Hippocampal formation (tissue), 2 donors: ENCODE measurements at regions not wholly inside any gene's neighbourhood (a gene's known extent, or its start where the extent isn't known, plus 50 kb on each side); places are given as distances from the start of the nearest gene placed in this dataset.
"Not testable (repeated sequence)": the region's sequence is repeated elsewhere in the genome, so short reads cannot be mapped to it uniquely, and the experiment has no call there.

Experiments used
- DNase-seq, 2 donors: peaks; one replicate each; lab custom pipeline; 2025; lab: John Stamatoyannopoulos, UW

DNA sequence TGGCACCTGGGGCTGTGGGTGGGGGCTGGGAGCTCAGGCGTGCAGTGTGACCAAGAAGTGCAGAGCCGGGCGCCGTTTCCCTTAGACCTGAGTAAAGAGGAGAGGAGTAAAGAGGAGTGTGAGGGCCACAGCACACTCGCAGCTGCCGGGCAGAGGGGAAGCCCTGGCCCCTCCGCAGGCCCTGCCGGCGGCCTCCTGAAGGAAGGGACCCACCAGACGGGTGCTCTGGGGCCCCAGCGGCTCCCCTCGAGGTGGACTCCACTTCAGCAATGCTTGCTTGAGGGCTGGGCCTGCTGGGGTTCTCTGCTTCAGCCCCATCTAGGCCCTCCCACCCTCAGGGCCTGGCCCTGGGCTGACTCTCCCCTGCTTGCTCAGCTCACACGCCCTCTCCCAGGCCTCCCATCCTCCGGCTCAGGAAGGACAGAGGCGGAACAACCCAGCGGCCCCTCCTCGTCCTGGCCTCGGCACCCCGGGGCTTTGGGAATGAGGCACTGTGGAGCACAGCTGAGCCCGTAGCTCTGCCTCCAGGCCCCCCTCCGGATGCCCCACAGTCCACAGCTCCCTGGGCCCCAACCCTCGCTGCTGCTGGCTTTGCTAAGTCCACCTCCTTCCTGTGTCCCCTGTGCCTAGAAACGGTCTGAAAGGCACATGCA is 1198.7 kb downstream of the BRD1 start:
- DNase-seq = no peak

DNA sequence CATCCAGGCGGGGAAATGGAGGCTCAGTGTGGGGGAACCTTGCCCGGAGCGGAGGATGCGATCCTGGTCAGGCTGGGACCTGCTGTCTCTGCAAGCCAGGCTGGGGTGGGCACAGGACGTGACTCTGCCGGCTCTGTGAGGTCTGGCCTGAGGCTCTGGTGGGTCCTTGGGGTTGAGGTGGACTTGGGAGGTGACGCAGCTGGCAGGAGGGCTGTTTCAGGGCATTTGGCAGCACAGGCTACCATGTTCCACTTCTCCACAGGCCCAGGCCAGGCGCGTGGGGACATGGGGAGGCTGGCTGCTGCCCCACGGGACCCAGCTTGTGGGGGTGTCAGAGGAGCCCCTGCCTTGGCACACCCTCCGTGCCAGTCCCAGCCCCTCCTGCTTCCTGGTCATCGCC is 1199.7 kb downstream of the BRD1 start:
- no peak for DNase-seq

DNA sequence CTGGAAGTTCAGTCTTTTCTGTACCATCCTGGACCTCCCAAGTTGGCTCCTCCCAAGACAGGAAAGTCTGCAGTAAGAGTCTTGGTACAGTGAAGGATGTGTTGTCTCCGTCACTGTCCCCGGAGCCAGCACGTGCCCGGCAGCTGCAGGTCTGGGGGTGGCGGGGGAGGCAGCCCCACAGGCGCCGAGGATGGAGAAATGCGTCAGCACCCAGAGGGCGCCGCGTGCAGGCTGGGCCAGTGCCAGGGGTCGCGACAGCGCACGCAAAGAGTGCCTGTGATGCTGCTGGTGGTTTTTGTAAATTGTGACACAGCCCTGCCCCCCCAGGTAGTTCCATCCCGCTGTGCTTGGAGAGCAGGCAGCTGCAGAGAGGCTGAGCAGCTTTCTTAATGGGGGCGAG is 1200.5 kb downstream of the BRD1 start:
- DNase-seq = peak in 1 of 2 donors; percentile 18

DNA sequence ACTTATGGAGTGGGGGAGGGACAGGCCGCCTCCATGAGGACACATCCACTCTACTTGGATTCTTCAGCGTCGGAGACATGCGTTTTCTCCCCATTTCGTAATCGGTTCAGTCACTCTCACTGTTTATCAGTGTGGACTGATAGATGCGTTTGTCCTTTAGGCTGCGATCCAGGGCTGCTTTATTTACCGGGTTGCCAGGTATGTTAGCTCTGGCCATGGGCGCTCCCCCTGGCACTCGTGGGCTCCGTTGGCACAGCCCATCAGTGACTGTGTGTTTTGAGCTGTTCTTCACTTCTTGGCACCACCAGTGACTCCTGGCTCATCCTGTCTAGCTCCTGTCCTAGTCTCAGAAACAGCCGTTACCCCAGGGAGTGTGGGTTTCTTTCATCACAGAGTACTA is 1203.3 kb downstream of the BRD1 start:
- DNase-seq = no peak

DNA sequence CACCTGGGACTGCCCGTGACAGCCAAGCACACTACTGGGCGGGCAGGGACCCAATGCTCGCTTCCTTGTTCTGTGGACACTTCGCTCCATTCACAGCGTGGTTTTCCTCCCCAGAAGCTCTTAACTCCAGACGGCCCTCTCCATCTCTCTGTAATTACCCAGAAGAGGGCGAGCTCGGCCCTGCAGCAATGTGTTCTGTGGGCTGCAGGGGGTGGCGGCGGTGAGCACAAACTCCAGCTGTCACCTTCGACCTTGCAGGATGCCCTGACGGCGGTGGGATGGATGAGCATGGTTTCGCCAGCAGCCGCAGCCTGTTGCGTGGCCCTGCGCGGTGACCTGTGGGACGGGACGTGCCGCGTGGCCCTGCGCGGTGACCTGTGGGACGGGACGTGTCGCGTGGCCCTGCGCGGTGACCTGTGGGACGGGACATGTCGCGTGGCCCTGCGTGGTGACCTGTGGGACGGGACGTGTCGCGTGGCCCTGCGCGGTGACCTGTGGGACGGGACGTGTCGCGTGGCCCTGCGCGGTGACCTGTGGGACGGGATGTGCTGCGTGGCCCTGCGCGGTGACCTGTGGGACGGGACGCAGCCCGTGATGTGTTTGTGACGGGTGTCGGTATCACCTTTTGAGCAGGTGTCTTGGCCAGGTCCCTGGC is 1204.7 kb downstream of the BRD1 start:
- no peak for DNase-seq

DNA sequence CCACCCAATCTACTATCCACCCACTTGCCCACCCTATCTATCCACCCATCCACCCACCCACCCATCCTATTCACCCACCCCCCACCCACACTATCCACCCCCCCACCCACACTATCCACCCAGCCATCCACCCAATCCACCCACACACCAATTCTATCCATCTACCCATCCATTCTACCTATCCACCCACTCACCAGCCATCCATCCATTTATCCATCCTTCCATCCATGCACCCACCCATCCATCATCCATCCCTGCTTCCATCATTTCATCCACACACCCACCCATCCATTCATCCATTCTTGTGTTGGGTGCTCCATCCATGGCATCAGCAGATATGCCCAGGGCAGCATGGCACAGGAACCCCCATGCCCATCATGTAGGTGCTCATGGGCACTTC is 1206.6 kb downstream of the BRD1 start:
- no peak for DNase-seq

DNA sequence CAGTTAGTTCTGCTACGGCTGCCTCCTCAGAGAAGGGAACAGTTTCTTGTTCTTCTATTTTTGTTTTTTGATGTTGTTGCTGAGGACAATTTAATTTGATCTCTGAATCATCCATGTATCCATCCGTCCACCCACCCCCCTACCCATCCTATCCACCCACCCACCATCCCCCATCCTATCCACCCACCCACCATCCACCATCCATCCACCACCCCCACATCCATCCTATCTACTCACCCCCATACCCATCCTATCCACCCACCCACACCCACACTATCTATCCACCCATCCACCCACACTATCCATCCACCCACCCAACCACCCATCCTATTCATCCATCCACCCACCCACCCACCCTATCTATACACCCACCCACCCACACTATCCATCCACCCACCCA is 1207.2 kb downstream of the BRD1 start:
- not testable (repeated sequence) for DNase-seq

DNA sequence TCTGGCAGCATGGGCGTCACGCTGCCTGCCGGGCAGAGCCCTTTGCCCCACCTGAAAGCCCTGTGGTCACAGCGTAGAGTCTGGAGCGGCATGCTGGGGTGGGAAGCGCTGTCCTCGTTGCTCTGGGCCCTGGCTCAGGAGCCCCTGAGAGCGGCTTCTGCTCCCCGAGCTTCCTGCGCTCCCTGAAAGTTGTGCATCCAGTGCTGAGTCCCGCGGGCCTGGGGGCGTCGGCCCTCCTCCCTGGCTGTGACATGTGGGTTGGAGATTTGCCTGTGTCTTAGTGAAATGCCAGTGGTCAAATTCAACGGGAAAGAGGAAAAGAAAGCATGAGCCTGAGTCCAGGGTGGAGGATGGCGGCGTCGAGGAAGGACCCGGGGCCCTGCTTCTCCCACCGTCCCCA is 1208.0 kb downstream of the BRD1 start:
- DNase-seq = no peak

DNA sequence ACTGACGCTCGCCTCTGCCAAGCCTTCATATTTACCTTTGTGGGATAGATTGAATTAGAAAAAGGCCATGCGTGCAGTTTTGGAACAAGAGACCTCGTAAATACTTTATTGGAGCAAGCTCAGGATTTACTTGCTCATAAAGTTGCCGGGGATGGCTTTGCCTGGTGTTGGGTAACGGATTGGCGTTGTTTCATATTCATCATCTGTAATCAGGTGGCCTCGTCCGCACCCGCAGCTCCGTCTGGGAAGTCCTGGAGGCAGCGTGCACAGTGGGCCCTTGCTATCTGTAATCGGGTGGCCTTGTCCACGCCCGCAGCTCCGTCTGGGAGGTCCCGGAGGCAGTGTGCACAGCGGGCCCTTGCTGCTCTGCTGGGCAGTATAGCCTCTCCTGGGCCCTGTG is 1209.3 kb downstream of the BRD1 start:
- DNase-seq = no peak

DNA sequence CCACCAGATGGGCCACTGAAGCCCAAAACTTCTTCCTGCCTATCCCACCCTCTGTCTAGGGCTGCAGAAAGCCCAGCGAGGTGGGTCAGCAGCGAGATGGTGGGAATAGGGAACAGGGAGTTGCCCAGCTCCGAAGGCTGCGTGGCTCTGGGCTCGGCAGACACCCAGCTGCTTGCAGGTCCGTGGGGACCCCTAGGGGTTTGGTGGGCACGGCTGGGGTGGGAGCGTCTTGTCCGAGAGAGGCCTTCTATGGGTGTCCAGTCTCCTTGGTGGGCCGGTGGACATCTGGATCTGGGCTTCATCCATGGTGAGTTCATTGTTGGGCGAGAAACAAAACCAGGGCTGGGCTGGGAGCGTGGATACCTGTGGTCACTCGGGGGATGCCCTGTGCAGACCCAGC is 1211.0 kb downstream of the BRD1 start:
- no peak for DNase-seq

DNA sequence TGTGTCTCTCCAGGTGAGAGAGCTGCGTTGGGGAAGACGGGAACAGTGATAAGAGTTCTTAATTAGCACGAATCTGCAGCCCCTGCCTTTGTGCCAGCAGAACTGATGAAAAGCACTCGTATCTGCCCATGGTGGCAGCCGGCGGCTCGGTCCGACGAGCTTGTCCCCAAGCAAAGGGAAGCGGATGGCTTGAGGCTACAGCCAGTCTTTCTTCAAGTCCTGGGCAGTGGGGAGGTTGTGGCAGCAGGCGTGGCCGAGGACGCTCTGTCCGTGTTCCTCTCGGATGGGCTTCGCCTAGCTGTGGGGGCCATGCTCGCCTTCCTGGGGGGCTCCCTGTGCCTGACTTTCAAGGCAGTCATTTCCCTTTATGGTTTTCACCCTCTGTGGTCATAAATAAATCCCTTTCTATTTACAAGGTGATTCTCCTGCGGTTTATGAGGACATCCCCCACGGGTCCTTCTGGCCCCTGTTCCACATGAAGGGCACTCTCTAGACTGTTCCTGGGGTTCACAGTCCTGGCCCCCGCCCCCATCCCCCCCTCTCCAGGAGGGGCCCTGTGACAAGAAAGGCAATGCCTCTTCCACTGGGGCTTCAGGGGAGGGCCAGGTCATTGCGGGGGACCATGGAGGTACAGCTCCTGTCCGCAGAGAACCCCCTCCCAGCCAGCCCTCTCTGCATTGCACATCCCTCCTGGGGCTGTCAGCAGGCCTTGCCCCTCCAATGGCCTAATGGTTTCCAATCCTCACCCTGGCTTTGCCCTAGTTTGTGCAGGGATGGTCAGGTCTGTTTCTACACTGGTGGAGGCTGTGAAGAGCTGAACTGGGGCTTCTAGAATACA is 1212.3 kb downstream of the BRD1 start:
- DNase-seq = no peak

DNA sequence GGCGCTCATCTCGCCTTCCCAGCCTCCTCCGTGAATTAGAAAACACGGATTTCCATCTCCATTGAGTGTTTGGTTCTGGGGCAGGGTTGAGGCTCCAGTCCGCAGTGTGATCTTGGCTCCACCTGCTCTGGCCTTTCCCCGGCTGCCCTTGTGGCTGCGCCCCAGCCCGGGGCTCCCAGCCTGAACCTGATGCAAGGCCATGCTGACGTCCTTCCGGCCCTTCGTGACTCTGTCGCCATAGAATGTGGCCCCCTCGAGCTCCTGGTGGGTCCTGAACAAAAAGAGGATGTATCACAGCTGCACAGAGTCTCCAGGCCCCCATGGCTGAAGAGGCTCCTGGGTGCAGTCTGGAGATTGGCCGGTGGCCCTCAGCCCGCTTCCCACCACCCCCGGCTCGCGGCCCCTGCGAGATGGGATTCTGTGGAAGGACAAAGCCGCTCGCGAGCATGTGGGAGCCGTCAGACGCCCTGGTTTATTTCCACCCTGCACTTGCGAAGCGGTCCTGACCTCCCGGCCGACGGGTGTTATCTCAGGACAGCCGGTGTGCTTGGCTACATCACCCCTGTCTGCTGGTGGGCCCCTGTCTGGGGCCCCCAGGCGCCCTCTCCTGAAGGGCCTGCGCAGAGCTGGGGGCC is 1214.0 kb downstream of the BRD1 start:
- no peak for DNase-seq

DNA sequence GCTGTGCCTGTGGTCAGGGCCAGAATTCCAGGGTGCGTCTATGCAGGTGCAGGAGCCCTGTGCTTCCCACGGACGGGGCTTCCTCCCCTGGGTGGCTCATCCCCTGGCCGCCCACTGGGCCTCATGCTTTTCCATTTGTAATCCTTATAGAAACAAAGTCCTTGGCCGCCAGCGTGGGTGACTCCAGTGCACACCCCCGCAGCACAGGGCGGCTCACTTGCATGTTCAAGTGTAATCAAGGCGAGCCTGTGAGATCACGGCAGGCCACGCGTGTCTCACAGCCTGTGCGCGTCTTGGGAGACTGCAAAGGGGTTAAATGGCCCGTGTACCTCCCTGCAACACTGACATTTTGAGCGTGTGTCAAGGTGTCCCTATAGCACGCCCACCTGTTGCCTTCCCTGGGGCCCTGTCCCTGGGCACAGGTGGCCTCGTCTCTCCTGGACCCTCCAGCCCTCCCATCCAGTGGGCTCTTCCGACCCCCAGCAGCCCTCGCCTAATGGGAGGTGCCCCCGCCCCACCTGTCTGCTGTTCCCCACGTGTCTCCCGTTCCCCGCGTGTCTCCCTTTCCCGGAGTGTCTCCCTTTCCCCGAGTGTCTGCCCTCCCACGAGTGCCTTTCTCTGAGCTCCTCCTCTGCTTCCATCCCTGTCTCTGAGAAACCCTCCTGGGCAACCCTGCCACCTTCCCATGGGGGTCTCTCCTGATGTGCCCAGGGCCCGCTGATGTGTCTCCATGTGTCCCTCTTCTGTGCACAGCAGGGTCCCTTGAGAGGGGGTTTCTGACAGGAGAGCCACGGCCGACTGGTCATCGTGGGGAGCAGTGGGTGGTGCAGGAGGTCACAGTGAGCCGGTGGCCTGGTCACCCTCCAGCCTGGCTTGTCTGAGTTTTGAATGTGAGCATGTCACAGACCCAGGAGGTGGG is 1215.3 kb downstream of the BRD1 start:
- no peak for DNase-seq

DNA sequence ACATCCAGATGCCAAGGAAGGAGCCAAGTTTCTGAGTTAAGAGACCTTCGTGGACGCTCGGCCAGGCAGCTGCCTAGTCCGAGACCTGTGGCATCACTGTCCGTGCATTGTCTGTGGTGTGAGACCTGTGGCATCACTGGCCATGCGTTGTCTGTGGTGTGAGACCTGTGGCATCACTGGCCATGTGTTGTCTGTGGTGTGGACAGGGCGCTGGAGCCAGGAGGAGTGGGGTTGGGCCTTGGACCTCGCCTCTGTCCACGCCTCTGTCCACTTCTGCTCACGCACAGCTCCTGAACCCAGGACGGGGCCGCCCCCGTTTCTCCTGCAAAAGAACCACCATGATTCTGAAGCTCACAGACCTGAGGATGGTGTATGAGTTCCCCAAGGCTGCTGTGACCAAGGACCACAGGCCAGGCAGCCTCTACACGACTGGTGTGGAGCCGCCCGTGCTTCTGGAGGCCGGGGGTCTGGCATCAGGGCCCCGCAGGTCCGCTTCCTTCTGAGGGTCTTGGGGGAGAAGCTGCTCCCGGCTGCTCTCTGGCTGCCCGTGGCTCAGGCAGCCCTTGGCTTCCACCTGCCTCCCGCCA is 1218.3 kb downstream of the BRD1 start:
- no peak for DNase-seq

DNA sequence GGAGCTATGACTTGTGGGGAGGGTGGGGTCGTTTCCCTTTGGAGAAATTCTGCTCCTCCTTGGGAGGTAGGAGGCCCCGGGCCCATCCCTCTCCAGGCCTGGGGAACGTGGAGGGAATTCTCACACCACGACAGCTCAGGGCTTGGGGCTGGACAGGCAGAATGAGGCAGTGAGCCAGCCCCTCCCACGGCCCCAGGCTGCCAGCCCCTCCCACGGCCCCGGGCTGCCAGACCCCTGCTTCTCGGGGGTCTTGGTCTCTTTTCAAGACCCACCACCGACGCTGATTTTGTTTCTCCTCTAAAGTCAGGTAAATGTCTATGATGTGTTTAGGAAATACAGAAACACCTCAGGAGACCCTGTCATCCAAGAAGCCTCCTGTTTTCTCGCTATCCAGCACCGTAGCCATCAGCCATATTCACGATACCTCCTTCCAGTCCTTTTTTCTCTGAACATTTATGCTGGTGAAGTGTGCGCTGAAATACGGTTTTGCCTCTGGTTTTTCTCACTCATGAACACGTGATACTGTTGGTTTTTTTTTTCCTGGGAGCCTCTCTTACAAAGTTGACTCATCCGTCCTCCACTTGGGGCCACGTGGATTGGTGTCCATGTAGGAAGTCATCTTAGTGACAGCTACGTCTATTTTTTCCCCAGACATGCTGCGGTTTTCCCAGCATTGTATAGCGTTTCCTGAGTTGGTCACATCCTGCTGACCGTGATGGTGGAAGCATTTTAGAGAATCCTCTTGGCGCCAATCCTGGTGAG is 1219.6 kb downstream of the BRD1 start:
- no peak for DNase-seq

DNA sequence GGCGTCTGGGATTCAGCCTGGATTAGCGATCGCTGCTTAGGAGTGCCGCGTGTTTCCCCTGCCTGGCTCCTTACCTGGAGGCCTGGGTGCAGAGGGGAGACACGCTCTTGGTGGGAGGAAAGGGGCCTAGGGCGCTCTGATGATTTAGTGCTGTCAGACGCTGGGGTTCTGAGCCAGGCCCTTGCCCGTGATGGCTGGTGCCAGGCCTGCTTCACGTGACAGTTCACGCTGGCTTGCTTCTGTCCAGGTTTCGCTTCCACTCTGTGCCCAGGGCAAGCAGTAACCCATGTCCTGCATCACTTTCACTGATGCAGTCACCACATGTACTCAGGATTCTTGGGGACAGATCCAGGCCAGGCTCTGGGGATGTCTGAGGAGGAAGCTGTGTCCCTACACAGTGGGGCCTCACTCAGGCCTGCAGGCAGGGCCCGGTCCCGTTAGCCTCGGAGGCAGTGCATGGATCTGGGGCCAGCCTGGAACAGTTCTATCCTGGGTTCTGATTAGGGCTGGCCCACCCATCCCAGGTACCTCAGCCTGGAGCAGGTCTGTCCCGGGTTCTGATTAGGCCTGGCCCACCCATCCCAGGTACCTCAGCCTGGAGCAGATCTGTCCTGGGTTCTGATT is 1220.9 kb downstream of the BRD1 start:
- DNase-seq = no peak

DNA sequence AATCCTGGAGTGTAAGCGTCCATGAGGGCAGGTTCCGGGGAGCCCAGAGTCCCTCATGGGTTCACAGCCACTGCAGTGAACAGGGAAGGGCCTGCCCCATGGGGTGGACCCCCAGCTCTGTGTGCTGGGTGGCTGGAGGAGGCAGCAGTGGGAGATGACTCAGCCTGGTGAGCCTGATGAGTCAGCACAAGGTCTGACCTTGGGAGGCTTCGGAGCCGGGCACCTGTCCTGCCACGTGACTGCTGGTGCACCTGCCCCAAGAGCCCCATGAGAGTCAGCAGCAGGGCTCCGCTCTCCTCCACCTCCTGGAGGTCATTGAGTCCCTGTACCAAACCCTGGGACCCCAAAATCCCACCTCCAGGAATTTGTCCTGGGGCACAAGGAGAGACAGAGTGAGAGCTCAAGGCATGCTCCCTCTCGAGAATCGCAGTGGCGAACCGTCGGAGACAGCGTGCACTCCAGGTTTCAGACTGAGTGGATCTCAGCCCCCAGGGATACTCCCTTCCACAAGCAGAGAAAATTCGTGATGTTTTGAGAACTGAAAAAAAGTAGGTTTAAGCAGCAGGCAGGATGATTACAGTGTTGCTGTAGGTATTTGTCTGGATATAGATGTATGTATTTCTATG is 1221.7 kb downstream of the BRD1 start:
- no peak for DNase-seq

DNA sequence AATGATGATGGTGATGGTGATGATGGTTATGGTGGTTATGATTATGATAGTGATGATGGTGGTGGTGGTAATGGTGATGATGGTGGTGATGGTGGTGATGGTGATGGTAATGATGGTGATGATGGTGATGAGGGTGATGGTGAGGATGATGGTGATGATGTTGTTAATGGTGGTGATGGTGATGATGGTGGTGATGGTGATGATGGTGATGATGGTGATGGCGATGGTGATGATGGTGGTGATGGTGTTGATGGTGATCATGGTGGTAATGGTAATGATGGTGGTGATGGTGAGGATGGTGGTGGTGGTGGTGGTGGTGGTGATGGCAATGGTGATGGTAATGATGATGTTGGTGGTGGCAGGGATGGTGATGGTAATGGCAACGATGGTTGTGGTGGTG is 1222.5 kb downstream of the BRD1 start:
- DNase-seq = no peak

DNA sequence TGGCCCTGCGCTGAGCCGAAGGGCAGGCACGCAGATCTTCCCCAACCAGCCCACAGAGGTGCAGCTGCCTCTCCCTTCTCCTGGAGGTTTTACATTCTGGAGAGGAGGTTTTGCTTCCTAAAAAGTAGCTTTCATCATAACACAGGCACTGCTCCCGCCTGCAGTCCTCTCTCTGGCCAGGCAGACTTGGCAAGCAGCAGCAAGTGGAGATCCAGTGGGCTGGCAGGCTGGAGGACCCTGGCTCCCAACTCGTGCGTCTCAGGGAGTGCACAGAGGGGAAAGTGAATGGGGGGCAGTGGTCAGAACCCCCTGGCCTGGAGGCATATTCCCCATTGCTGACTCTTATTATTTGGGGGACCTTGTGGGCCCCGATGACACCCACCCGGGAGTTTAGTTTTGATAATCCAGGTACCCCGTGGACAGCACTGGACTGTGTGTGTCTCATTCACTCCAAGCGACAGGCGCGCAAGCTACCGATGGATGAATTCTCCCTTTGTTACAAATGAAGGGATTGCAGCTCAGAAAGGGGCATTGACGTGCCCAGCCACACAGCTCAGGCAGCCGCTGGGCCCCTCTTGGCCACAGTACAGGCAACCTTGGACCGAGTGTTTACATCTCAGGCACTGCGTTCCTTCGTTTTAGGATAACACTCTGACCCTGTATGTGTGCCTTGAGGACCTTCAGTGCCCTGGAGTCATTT is 1223.9 kb downstream of the BRD1 start:
- peak; percentile 41 to 42 for DNase-seq
